Effector CD4-positive, alpha-beta T cell (primary cell): ENCODE measurements at regions not wholly inside any gene's neighbourhood (a gene's known extent, or its start where the extent isn't known, plus 50 kb on each side); places are given as distances from the start of the nearest gene placed in this dataset.
A peak's percentile ranks its signal among the peaks of the same experiment; 100 is the strongest.
"Not testable (repeated sequence)": the region's sequence is repeated elsewhere in the genome, so short reads cannot be mapped to it uniquely, and the experiment has no call there.

Source experiments
- DNase-seq: peaks from one replicate; pipeline ENCODE4 v3.0.0-alpha.2; 2020

DNA sequence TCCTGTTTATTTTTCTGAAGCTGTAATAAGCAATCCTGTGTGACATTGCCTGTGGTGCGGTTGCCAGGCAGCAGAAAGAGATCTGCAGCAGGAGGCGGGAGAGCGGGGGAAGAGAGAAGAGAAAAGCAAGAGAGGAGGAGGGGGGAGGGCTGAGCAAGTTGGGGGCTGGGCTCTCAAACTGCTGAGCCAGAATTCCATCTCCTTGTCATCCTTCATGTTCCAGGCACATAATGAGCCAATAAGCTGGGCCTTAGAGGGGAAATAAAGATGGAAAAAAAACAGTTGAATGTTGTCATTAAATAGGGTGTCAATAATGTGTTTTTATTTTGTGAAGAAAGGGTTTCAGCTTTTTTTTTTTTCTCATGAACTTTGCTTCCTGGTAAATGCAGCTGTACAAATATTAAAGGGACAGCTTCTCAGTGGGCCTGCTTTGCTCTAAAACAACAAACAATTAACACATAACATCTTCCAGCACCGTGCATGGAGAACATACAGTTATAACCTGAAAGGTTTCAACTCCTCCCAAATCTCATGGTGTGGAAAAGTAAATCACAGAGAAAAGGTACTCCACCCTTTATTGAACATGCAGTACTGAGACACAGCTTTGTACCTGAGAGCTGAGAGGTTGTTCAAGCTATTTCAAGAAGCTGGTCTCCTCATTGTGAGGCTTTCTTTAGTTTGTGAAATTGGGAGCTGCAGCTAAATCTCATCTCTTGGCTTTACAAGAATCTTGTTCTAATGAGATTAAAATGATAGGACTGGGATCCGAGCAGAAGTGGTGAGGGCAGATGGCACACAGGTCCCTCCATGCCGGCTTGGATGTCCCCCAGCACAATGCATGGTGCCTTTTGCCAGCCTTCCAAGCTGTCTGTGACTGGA, 451.1 kb upstream of the KCNMB2 start:
- DNase-seq, result peak; percentile 5

DNA sequence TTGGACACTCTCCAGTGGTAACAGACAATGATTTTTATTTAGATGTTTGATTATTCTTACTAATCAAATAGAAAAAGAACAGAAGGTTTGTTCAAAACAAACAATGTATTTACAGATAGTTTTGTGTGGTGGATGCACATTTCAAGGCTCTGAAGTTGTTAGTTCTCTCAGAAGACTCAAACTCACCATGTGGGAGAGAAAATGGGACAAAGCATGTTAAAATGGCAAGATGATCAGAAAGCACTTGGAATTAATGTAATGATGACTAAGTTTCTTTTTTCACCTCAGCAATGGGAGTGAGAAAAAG, 450.5 kb upstream of the KCNMB2 start:
- DNase-seq, result no peak

DNA sequence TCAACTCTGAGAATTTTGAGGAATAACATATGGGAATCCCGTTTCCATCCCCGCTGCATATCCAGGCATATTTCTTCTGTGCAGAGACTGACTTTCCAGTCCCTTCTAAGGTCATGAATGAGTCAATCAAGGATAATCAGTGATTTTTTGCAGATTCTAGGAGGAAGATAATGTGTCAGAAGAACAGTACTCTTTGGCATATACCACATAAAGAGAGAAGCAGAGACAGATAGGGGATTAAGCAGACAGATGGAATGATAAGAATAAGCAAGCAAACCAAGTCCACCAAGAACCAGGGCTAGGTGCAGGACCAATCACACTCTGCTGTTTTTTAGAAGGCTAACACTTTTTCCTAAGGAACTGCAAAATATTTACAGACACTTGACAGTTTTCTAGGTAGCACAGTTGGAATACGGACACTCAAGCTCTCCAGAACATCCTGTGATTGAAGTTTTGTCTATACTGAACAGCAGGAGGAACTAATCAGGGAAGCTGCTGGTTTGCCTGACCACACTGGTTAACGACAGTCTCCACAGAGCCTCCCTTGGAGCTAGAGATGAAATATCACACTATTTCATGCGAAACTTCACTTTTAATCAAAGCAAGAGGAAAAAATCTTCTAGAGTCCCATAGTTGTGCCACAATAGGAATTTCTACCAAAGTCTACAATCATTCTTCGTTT, 450.0 kb upstream of the KCNMB2 start:
- DNase-seq, result no peak

DNA sequence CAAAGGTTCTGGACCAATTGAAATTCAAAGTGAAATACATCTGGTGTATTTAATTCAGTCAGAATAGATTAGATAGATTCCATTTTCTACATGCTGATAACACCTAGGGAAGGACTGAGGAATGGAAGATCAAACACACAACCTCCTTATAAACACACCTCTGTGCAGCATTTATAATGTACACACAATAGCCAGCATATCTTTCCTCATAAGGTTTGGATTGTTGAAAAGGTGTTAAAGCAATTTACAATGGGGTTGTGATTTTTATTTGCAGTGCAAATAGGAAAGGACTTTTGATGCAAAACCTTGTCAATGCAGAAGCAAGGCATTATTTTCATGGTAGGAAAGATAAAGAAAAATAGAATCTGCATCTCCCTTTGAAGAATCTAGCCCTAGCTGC, 448.9 kb upstream of the KCNMB2 start:
- no peak for DNase-seq

DNA sequence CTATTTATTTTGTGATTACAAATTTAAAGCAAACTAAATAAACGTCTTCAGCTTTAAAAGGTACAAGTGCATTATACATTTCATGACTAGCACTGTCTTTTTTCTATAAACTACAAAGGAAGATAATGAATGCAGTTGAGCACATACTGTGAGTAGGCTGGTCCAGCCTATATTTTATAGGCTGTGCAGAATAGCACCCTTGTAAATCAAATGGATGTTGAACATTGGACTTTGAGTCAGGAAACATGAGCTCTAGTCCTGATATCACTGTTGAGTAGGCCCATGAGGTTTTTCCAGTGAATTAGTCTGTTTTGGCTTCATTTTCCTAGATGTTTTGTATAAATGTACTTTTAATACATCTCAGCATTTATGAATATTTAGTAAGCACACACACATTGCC, 447.3 kb upstream of the KCNMB2 start:
- no peak for DNase-seq

DNA sequence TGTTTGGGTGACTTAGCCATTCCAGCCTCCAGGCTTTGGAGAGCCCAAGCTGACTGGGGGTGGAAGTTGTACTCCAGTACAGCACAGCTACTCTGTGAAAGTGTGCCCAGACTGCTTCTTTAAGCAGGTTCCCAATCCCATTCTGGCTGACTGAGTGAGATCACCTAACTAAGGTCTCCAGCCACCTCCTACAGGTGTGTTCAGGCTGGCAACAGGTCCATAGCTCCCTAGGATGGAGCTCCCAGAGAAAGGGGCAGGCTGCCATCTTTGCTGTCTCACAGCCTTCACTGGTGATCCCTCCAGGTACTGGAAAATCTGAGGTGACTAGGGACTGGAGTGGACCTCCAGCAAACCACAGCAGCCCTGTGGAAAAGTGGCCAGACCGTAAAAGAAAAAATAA, 445.3 kb upstream of the KCNMB2 start:
- DNase-seq, result no peak

DNA sequence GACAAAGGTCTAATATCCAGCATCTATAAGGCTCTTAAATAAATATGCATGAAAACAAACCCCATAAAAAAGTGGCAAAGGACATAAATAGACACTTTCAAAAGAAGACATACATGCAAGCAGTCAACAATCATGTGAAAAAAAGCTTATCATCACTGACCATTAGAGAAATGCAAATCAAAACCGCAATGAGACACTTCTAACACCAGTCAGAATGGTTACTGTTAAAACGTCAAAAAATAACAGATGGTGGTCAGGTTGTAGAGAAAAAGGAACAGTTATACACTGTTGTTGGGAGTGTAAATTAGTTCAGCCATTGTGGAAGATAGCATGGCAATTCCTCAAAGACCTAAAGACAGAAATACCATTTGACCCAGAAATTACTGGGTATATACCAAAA, 440.7 kb upstream of the KCNMB2 start:
- DNase-seq, result no peak

DNA sequence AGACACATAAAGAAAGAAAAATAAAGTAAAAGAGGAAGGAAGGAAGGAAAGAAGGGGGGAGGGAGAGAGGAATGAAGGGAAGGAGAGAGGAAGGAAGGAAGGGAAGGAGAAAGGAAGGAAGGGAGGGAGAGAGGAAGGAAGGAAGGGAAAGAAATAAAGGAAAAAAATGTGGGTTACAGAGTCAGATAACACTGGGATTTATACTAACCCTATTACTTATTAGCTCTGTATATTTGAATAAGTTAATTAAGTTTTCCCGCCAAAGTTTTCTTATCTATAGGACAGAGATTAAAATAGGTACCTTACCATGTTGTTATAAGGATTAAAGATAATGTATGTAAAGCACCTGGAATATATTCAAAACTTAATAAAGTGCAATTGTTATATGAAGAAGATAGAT, 439.3 kb upstream of the KCNMB2 start:
- no peak for DNase-seq

DNA sequence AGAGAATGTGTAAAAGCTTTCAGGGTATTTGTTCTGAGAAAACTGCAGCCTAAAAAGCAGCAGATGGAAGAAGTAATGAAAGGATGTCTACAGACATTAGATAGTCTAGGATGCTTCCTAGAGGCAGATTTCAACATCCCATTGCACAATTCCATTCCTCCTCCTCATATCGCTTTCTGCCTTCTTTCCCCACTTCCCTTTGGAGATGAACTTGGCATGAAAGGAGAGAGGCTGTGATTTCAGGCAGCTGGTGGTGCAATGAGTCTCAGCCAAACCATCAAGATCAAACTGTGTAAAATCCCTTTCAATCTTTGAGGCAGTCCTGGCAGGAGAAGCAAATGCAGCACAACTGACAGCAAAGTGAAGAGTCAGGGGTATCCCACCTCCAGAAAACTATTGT, 438.7 kb upstream of the KCNMB2 start:
- DNase-seq, result no peak

DNA sequence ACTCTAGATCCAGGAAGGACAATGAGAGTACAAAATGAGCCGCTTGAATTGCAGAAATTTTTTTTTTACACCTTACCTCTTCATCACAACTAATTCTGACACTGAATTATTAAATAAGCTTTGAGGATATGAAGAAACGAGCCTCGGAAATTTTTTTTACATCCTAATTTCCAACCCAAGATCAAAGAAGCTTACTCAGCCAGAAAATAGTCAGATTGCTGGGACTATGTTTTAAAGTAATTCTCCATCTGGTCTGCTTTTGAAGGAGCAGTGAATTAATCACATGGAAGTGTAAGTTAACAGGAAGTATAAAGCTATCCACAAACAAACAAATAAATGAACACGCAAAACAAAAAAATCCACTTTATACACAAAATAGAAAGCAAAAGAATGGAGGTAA, 437.0 kb upstream of the KCNMB2 start:
- DNase-seq, result no peak

DNA sequence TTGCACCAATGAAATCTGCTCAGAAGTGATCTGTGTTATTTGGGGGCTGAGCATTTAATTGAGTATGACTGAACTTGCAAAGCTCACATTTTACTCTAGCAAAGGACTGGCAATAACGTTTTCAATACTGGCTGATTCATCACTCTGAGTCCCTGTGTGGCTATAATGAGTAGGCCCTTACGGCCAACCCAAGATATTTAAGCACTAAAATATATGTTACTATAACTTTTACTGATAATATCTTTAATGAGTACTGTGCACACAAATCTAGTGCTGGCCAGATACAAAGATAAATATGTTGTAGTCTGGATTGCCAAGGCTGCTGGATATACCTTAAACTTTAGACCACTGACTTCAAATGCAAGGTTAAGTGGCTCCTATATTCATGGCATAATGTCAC, 436.4 kb upstream of the KCNMB2 start:
- no peak for DNase-seq

DNA sequence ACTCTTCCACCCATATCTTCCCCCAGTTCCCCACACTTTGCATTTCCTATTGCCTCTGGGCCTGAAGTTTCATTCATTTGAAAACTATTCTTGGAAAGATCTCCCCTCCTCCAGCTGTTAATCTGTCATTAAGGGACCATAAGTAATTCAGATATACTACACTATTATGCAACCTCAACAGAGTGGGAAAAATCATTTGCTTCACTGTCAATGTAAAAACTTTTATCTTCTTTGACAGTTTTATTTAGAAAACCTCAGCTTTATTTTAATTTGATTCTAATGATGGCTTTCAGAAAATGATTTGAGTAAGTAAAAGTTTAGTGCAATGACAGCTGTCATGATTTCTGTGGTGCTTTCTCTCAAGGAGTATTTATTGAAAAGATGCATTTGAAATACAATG, 435.3 kb upstream of the KCNMB2 start:
- no peak for DNase-seq

DNA sequence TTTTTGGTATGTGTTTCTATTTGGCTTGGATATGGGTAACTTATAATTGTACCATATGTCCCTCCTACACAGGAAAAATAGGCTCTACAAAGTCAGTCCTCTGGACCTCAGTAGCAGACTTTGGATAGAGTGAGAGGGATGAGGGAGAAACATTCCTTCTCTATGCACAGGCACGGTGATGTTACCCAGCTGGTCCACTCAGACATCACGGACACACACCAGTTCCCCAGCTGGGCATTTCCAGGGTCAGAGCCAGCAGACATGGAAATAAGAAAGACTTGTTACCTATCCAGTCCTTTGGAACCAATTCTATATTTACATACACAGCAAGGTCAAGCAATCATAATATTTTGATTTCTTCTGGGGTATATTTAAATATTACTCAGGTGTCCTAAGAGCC, 433.1 kb upstream of the KCNMB2 start:
- DNase-seq, result no peak

DNA sequence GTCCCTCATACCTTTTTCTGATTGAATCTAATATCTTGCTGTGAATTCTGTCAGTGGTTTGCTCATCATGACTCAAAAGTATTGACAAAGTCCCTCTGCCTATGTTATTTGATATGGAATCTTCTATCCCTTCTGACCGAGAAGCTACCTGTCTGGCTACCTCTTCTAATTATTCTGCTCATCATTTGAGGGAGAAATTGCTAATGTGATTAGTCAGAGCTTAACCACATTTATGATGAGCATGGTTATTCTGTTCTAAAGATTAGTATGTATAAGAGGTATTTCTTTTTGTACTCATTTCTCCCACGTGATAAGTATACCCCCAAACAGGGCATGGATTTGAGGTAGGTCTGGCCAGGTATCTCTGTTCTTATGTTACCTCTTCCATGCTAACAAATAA, 428.4 kb upstream of the KCNMB2 start:
- DNase-seq, result no peak

DNA sequence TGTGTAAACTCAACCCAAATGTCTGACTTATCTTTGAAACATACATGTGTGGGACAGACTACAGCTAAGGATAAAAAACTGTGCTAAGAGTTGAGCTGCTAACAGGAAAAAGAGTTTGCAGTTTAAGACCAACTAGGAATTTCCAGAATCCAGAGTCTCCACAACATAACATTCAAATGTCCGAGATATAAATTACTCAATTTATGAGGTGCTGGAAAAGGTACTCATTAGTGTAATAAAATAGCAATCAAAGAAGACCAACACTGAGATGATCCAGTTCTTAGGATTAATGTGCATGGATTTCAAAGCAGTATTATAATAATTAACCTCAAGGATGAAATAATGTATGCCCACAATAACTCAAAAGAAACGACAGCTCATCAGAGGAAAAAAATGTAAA, 426.5 kb upstream of the KCNMB2 start:
- no peak for DNase-seq

DNA sequence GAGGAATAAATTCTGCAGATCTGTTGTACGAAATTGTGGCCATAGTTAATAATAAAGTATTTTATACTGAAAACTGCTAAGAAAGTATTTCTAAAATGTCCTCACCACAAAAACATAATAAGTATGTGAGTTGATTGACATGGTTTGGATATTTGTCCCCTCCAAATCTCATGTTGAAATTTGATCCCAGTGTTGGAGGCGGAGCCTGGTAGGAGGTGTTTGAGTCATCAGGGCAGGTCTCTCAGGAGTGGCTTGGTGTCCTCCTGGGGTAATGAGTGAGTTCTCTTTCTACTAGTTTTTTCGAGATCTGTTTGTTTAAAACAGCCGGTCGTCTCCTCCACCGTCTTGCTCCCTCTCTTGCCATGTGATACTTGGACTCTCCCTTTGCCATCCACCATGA, 424.1 kb upstream of the KCNMB2 start:
- no peak for DNase-seq

DNA sequence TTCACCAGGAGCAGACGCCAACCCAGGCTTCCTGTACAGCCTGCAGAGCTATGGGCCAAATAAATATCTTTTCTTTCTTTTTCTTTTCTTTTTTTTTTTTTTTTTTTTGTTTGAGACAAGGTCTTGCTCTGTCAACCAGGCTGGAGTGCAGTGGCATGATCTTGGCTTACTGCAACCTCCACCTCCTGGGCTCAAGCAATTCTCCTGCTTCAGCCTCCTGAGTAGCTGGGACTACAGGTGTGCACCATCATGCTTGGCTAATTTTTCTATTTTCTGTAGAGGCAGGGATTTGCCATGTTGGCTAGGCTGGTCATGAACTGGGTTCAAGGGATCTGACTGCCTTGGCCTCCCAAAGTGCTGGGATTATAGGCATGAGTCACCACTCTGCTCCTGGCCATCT, 423.7 kb upstream of the KCNMB2 start:
- DNase-seq, result not testable (repeated sequence)

DNA sequence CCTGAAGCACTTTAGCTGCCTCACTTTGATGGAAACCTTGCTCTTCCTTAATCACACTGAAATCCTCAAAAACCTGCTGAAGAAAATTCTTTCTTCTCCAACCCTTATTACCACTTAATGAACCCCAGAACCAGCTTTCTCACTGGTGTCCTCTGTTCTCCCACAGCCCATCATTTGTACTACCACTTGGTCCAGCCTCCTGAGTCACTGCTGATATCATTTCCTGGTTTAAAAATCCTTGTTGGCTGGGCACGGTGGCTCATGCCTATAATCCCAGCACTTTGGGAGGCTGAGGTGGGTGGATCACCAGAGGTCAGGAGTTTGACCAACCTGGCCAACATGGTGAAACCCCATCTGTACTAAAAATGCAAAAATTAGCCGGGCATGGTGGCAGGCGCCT, 418.6 kb upstream of the KCNMB2 start:
- no peak for DNase-seq

DNA sequence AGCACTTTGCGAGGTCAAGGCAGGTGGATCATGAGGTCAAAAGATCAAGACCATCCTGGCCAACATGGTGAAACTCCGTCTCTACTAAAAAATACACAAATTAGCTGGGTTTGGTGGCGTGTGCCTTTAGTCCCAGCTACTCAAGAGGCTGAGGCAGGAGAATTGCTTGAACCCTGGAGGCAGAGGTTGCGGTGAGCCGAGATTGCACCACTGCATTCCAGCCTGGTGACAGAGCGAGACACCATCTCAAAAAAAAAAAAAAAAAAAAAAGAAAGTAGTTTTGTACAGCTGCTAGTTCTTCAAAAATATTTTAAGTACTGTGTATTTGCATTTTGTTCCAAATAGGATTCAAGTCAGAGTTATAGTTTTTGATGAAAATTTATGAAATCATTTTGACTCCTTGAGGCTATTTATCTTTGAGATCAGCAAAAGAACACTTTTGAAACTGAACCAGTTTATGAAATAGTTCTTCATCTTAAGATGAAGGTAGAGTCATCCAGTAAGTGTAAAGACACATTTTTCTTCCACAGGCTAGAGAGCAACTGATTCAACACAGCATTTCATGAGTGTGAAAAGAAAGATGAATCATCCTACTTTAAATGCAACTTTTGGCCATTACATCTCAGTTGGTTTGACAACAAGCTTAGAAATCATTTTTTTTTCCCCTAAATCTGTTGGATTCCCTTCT, 416.5 kb upstream of the KCNMB2 start:
- DNase-seq, result not testable (repeated sequence)

DNA sequence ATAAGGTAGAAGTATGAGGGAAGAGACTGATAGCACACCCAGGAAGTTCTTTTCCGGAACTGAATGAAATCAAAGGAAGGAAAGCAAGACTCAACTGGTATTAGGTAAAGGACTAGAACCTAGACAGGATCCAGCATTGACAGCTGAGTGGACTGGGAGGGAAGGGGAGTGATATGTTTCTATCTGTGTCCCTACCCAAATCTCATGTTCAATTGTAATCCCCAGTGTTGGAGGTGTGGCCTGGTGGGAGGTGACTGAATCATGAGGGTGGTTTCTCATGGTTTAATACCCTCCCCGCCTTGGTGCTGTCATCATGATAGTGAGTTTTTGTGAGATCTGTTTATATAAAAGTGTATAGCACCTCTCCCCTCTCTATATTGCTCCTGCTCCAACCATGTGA, 415.9 kb upstream of the KCNMB2 start:
- no peak for DNase-seq

DNA sequence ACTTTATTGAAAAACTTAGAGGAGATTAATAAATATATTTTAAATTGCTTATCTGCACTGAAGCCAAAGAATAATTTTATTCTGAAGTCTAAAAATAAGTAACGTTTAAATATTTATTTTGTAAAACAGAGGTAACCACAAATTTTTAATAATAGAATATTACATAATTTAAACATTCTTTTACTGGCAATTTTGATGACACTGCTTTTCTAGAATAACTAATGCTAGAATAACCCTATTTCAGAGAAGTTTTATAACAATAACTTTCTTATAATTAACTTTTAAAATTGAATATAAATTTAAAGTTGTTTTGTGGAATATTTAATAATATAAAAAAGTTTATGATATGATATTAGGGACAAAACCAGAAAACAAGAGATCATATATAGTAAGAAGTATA, 409.6 kb upstream of the KCNMB2 start:
- DNase-seq, result no peak

DNA sequence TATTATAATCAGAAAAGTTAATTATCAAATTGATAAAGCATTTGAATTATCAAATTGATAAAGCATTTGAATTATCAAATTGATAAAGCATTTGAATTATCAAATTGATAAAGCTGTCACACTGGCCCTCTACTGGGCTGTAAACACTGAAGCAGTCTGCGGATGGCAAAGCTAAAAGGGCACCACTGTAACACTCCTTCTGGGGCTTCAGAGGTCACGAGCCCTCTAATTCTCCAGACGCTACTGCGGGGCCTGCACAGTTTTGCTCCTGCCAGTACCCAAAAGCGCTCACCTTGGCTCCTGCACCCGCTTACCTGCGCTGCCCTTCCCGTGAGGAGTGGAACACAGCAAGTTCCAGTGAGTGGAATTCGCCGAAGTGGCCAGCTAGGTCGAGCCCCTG, 409.0 kb upstream of the KCNMB2 start:
- no peak for DNase-seq

DNA sequence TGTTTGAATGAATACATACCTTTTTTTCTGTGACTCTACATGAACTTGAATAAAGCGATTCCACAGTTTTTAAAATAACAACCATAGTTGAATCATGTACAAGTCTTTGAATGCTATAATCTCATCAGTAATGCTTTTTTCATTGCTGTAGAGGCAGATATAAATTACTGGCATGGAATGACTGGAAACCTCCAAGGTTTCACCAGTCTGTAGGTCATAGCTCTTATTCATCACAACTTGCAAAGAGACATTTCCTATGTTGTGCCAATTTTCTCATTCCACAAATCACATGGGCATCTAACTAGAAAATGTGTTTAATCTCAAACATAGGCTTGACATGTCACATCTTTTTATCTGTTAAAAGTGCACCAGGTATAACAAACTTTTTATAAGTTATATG, 407.1 kb upstream of the KCNMB2 start:
- no peak for DNase-seq

DNA sequence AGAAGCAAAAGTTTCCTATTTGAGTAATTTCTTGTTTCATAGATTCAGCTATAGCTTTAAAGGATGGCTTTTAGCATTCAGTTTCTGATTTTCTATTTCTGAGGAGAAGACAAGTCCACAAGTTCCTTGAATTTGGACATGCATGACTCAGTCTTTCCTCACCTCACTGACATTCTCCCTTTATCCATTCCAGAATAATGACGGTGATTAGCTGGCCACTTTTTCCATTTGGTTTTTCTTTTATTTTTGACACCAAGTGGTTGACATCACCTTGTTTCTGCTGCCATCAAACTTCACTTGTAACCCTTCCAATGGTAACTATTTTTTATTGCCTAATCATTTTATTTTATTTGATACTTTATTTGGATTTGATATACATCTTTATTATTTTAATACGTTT, 404.4 kb upstream of the KCNMB2 start:
- no peak for DNase-seq
